SU-DHL-6 (cell line): ENCODE measurements at regions not wholly inside any gene's neighbourhood (a gene's known extent, or its start where the extent isn't known, plus 50 kb on each side); places are given as distances from the start of the nearest gene placed in this dataset.

Experiments used
- H2AFZ ChIP-seq: fragments of 200-600 bp; sonication (generic); 2 replicates; pipeline ENCODE4 v1.6.1; 2014; ENCODE audit warnings: low read depth, mild to moderate bottlenecking, moderate library complexity, mixed read lengths, antibody characterized with exemption, low read length; ENCODE audit not compliant: severe bottlenecking
- H3F3A ChIP-seq: fragments of 200-600 bp; shearing (Covaris generic); 2 replicates; pipeline ENCODE4 v1.6.0; 2016; ENCODE audit warnings: antibody characterized with exemption, mild to moderate bottlenecking; ENCODE audit not compliant: insufficient read depth
- H3K27ac ChIP-seq: fragments of 200-600 bp; sonication (generic); 2 replicates; pipeline ENCODE4 v1.5.1; 2016; ENCODE audit warnings: low read depth, mild to moderate bottlenecking, low read length, moderate library complexity, mixed read lengths
- H3K27me3 ChIP-seq: fragments of 200-600 bp; sonication (generic), shearing (Covaris generic); 2 replicates; pipeline ENCODE4 v1.6.0; 2014; ENCODE audit warnings: mild to moderate bottlenecking, low read length
- H3K36me3 ChIP-seq: fragments of 200-600 bp; sonication (generic); 2 replicates; pipeline ENCODE4 v1.6.1; 2014; ENCODE audit warnings: mild to moderate bottlenecking, low read length, mixed read lengths
- H3K4me2 ChIP-seq: fragments of 300-600, 200-600 bp; shearing (Covaris generic), sonication (generic); 2 replicates; pipeline ENCODE4 v1.6.0; 2014; ENCODE audit warnings: low read length, low read depth, mild to moderate bottlenecking; ENCODE audit not compliant: poor library complexity, severe bottlenecking
- H3K4me3 ChIP-seq: fragments of 200-600 bp; sonication (generic); 2 replicates; pipeline ENCODE4 v1.5.1; 2014; ENCODE audit warnings: antibody characterized with exemption, low read length, mild to moderate bottlenecking, mixed read lengths; ENCODE audit not compliant: insufficient read depth, poor library complexity, severe bottlenecking
- H3K79me2 ChIP-seq: fragments of 200-600 bp; sonication (generic); 2 replicates; pipeline ENCODE4 v1.6.1; 2014; ENCODE audit warnings: mild to moderate bottlenecking, low read length, moderate library complexity; ENCODE audit not compliant: insufficient read depth
- H3K9ac ChIP-seq: fragments of 200-600 bp; sonication (generic); 2 replicates; pipeline ENCODE4 v1.7.0; 2014; ENCODE audit warnings: mild to moderate bottlenecking, low read length
- H3K9me2 ChIP-seq: fragments of 200-600 bp; sonication (generic); replicated peaks from 2 replicates; pipeline ENCODE4 v1.6.1; 2014; ENCODE audit warnings: low read length; ENCODE audit not compliant: insufficient read depth
- H3K9me3 ChIP-seq: fragments of 200-600 bp; sonication (generic); 2 replicates; pipeline ENCODE4 v1.6.1; 2014; ENCODE audit warnings: low read length, mixed read lengths; ENCODE audit not compliant: insufficient read depth
- H4K20me1 ChIP-seq: fragments of 200-600 bp; sonication (generic); 2 replicates; pipeline ENCODE4 v1.6.1; 2014; ENCODE audit warnings: low read depth, mild to moderate bottlenecking, antibody characterized with exemption, low read length, moderate library complexity, mixed read lengths
- EZH2phosphoT487 ChIP-seq: fragments of 200-600 bp; sonication (generic), shearing (Covaris generic); conservative IDR thresholded peaks from 2 replicates; pipeline ENCODE4 v1.6.1; 2018; ENCODE audit warnings: mild to moderate bottlenecking, antibody characterized with exemption, low read length, moderate library complexity, mixed read lengths
- TF ChIP-seq, protein P1 (sequence below): fragments of 200-600 bp; sonication (generic); IDR thresholded peaks from one replicate; pipeline ENCODE4 v1.5.1; 2017; ENCODE audit warnings: antibody characterized with exemption, mild to moderate bottlenecking, low read length, moderate library complexity; ENCODE audit not compliant: insufficient read depth, poor library complexity, severe bottlenecking

DNA sequence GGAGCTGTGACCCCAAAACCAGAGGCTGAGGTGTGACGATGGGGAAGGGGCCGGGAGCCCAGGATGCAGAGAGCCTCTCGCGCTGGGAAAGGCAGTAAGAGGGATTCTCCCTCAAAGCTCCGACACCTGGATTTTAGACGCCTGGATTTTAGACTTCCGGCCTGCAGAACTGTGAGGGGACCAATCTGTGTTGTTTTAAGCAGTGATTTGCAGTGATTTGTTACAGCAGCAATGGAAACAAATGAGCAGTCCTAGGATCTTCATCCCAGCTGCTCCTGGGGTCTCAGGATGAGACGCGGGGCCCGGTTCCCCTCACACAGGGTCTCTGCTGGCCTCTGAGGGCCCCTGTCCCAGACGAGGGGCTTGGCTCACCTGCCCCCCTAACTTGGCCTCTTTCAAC, 365.5 kb downstream of the THBS2 start:
- no peak overlapping the region for H3K27ac ChIP-seq
- H3K36me3 ChIP-seq = no peaks in the 10 kb centered on the region
- no peak overlapping the region for H3K9ac ChIP-seq
- no peaks in the 10 kb centered on the region for H4K20me1 ChIP-seq
- TF ChIP-seq, protein P1, sequence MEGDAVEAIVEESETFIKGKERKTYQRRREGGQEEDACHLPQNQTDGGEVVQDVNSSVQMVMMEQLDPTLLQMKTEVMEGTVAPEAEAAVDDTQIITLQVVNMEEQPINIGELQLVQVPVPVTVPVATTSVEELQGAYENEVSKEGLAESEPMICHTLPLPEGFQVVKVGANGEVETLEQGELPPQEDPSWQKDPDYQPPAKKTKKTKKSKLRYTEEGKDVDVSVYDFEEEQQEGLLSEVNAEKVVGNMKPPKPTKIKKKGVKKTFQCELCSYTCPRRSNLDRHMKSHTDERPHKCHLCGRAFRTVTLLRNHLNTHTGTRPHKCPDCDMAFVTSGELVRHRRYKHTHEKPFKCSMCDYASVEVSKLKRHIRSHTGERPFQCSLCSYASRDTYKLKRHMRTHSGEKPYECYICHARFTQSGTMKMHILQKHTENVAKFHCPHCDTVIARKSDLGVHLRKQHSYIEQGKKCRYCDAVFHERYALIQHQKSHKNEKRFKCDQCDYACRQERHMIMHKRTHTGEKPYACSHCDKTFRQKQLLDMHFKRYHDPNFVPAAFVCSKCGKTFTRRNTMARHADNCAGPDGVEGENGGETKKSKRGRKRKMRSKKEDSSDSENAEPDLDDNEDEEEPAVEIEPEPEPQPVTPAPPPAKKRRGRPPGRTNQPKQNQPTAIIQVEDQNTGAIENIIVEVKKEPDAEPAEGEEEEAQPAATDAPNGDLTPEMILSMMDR = no peak
- TF ChIP-seq EZH2phosphoT487 = no peak
- no peaks in the 10 kb centered on the region for H3K79me2 ChIP-seq
- H3K9me2 ChIP-seq = no peaks in the 10 kb centered on the region
- no peaks in the 10 kb centered on the region for H3K27me3 ChIP-seq
- no peak overlapping the region for H3K4me2 ChIP-seq
- H3F3A ChIP-seq = no peaks in the 10 kb centered on the region
- H3K4me3 ChIP-seq = no peak overlapping the region
- H2AFZ ChIP-seq = no peak overlapping the region
- H3K9me3 ChIP-seq = no peaks in the 10 kb centered on the region

DNA sequence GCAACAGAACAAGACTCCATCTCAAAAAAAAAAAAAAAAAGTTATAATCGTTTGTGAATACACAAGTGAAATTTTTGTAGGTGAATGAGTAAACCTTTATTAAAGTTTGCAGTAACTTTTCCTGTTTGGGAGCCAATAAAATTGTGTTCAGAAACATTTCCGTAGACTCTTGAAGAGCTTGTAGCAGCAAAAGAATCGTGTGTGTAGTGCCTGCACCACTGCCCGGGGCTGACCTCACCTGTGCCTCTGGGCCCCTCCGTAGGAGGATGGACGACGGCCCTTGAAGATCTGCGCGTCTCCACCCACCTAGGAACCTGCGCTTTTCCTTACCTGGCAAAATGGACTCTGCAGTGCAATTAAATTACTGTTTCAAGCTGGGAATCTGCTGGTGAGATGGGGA, 366.0 kb downstream of the THBS2 start:
- TF ChIP-seq, protein P1 = no peak
- TF ChIP-seq EZH2phosphoT487 = no peak
- Histone ChIP-seq H3F3A (no peaks in the 10 kb centered on the region), H3K79me2 (no peaks in the 10 kb centered on the region), H3K36me3 (no peaks in the 10 kb centered on the region), H3K4me2 (no peak overlapping the region), H3K9me3 (no peaks in the 10 kb centered on the region), H2AFZ (no peak overlapping the region), H4K20me1 (no peaks in the 10 kb centered on the region), H3K4me3 (no peak overlapping the region), H3K27ac (no peak overlapping the region), H3K27me3 (no peaks in the 10 kb centered on the region), H3K9me2 (no peaks in the 10 kb centered on the region), H3K9ac (no peak overlapping the region)

DNA sequence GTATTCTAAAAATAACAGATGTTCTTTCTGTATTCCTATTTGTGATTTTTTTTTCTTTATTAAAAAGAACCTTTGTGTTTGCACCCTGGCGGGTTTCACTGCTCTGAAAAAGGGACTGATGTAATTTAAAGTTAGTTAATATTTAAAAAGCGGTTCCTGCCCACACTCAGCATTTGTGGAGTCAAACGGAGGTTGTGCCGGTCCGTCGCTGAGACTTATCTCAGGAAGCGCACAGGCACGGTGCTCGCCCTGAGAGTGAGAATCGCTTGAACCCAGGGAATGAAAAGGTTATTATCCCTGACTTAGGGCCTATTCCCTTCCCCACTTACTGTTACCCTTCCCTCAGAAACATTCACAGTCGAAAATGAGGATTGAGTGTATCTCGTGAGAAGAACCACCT, 366.7 kb downstream of the THBS2 start:
- no peaks in the 10 kb centered on the region for H3K9me2 ChIP-seq
- no peak overlapping the region for H2AFZ ChIP-seq
- no peaks in the 10 kb centered on the region for H3F3A ChIP-seq
- no peak overlapping the region for H3K27ac ChIP-seq
- no peak overlapping the region for H3K4me3 ChIP-seq
- no peaks in the 10 kb centered on the region for H3K79me2 ChIP-seq
- no peaks in the 10 kb centered on the region for H3K27me3 ChIP-seq
- H3K9ac ChIP-seq = no peak overlapping the region
- H3K9me3 ChIP-seq = no peaks in the 10 kb centered on the region
- H4K20me1 ChIP-seq = no peaks in the 10 kb centered on the region
- TF ChIP-seq, protein P1 = no peak
- TF ChIP-seq EZH2phosphoT487 = no peak
- H3K36me3 ChIP-seq = no peaks in the 10 kb centered on the region
- H3K4me2 ChIP-seq = no peak overlapping the region
